Smooth muscle cell (in vitro differentiated cells): ENCODE measurements at regions not wholly inside any gene's neighbourhood (a gene's known extent, or its start where the extent isn't known, plus 50 kb on each side); places are given as distances from the start of the nearest gene placed in this dataset.
"Not testable (repeated sequence)": the region's sequence is repeated elsewhere in the genome, so short reads cannot be mapped to it uniquely, and the experiment has no call there.

Experiments used
- DNase-seq: peaks from one replicate; lab custom pipeline; 2025; ENCODE audit not compliant: unreplicated experiment; lab: John Stamatoyannopoulos, UW
- H2AFZ ChIP-seq: fragments of 200-600 bp; sonication (generic); 2 replicates; pipeline ENCODE4 v1.6.0; 2016; ENCODE audit warnings: antibody characterized with exemption, low read depth, mild to moderate bottlenecking
- H3F3A ChIP-seq: fragments of 200-600 bp; sonication (generic); 2 replicates; pipeline ENCODE4 v1.6.0; 2017; ENCODE audit warnings: antibody characterized with exemption, low read depth
- H3K27ac ChIP-seq: fragments of 200-600 bp; sonication (generic); 2 replicates; pipeline ENCODE4 v1.5.1; 2016; ENCODE audit warnings: low read depth, mild to moderate bottlenecking
- H3K27me3 ChIP-seq: fragments of 200-600 bp; sonication (generic); 2 replicates; pipeline ENCODE4 v1.6.1; 2016; ENCODE audit warnings: low read depth, mild to moderate bottlenecking
- H3K36me3 ChIP-seq: fragments of 200-600 bp; sonication (generic); 2 replicates; pipeline ENCODE4 v1.5.1; 2016; ENCODE audit warnings: low read depth
- H3K4me1 ChIP-seq: fragments of 200-600 bp; sonication (generic); 2 replicates; pipeline ENCODE4 v1.5.1; 2016; ENCODE audit warnings: low read depth
- H3K4me2 ChIP-seq: fragments of 200-600 bp; sonication (generic); 2 replicates; pipeline ENCODE4 v1.6.0; 2016; ENCODE audit warnings: mild to moderate bottlenecking
- H3K4me3 ChIP-seq: fragments of 200-600 bp; sonication (generic); 2 replicates; pipeline ENCODE4 v1.5.1; 2016; ENCODE audit warnings: mild to moderate bottlenecking
- H3K79me2 ChIP-seq: fragments of 200-600 bp; sonication (generic); 2 replicates; pipeline ENCODE4 v1.6.0; 2016; ENCODE audit warnings: low read depth, mild to moderate bottlenecking
- H3K9ac ChIP-seq: fragments of 200-600 bp; sonication (generic); 2 replicates; pipeline ENCODE4 v1.6.0; 2016; ENCODE audit warnings: low read depth
- H3K9me3 ChIP-seq: fragments of 200-600 bp; sonication (generic); replicated peaks from 2 replicates; pipeline ENCODE4 v1.5.1; 2016; ENCODE audit warnings: low read depth
- H4K20me1 ChIP-seq: fragments of 200-600 bp; sonication (generic); 2 replicates; pipeline ENCODE4 v1.6.0; 2016; ENCODE audit warnings: low read depth
- WGBS: methylation state at CpG from one replicate; pipeline ENCODE4 v1.1.7; 2016; ENCODE audit warnings: low lambda C conversion rate; 5-methylcytosine and 5-hydroxymethylcytosine counted together
- TF ChIP-seq, protein P1 (sequence below): fragments of 200-600 bp; sonication (generic); IDR thresholded peaks from 2 replicates; pipeline ENCODE4 v1.5.1; 2017; ENCODE audit warnings: borderline replicate concordance, mild to moderate bottlenecking, antibody characterized with exemption; ENCODE audit not compliant: insufficient read depth, poor library complexity, severe bottlenecking

DNA sequence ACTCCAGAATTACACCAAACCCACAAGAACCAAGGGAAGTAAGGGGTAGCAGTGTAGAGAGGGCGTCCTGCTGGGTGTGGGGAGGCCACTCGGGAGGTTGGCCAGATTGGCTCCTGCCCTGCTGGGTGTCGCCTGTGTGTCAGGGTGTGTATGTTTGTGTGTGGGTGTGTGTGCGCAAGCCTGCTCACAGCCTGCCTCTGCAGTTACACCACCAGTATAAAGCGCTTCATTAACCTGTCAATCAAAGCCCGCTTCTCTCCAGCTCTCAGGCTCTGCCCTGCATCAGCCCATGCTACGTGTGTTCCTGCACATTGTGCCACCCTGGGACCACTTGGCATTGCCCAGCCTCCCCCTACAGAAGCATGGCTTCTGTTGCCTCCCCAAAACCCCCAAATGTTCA is 83.3 kb upstream of the PAX2 start:
- Histone ChIP-seq H3K4me2 (no peak overlapping the region), H3K4me3 (no peak overlapping the region), H4K20me1 (no peaks in the 10 kb centered on the region), H3K9ac (no peak overlapping the region), H3K36me3 (no peaks in the 10 kb centered on the region), H3F3A (no peaks in the 10 kb centered on the region), H3K27ac (no peak overlapping the region), H2AFZ (no peak overlapping the region), H3K4me1 (no peaks in the 10 kb centered on the region), H3K9me3 (no peaks in the 10 kb centered on the region), H3K79me2 (no peaks in the 10 kb centered on the region), H3K27me3 (peaks cover 74% of the 10 kb centered on the region)
- 73% methylated on average over 7 of the region's 7 CpGs for WGBS
- DNase-seq = no peak
- TF ChIP-seq, protein P1, sequence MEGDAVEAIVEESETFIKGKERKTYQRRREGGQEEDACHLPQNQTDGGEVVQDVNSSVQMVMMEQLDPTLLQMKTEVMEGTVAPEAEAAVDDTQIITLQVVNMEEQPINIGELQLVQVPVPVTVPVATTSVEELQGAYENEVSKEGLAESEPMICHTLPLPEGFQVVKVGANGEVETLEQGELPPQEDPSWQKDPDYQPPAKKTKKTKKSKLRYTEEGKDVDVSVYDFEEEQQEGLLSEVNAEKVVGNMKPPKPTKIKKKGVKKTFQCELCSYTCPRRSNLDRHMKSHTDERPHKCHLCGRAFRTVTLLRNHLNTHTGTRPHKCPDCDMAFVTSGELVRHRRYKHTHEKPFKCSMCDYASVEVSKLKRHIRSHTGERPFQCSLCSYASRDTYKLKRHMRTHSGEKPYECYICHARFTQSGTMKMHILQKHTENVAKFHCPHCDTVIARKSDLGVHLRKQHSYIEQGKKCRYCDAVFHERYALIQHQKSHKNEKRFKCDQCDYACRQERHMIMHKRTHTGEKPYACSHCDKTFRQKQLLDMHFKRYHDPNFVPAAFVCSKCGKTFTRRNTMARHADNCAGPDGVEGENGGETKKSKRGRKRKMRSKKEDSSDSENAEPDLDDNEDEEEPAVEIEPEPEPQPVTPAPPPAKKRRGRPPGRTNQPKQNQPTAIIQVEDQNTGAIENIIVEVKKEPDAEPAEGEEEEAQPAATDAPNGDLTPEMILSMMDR = no peak

DNA sequence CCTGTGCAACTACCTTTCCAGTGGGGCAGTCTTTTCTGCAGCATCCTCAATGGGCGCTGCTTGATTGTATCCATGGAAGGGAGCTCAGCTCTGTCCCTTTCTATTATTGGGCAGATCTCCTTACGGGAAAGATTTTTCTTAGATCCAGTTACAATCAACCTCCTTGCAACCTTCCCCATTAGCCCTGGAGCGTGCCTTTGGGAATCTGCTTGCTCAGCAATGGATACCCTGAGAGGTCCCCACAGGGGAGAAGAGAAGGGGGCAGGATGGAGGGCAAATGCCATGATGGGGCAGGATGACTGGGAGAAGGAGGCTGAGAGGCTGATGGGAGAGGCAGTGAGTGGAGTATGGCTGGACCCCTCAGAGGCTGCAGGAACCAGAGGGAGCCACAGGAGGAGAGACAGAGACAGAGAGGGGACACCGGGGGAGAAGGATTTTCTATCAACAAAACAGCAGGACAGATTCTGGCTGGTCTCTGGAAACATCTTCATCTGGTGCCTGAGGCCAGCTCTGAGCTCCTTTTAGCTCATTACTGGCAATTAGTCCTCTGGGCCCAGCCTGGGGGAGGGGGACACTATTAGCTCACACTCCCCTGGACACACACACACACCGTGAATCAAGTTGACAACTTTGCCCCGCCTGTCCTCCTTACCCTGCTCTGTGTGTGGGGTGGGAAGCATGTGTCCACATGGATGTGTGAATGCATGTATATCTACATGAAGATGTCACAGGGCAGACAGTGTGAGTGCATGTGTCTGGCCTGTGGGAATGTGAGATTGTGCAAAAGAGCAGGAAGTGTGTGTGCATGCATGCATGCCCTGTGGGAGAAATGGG is 80.8 kb upstream of the PAX2 start:
- Histone ChIP-seq H3K4me3 (no peak overlapping the region), H3K79me2 (no peaks in the 10 kb centered on the region), H3K9ac (no peak overlapping the region), H3K4me1 (no peaks in the 10 kb centered on the region), H2AFZ (no peak overlapping the region), H3K9me3 (no peaks in the 10 kb centered on the region), H3K27me3 (peaks cover 74% of the 10 kb centered on the region), H4K20me1 (no peaks in the 10 kb centered on the region), H3F3A (no peaks in the 10 kb centered on the region), H3K4me2 (no peak overlapping the region), H3K27ac (no peak overlapping the region), H3K36me3 (no peaks in the 10 kb centered on the region)
- 77% methylated on average over 6 of the region's 6 CpGs for WGBS
- TF ChIP-seq, protein P1 = no peak
- no peak for DNase-seq

DNA sequence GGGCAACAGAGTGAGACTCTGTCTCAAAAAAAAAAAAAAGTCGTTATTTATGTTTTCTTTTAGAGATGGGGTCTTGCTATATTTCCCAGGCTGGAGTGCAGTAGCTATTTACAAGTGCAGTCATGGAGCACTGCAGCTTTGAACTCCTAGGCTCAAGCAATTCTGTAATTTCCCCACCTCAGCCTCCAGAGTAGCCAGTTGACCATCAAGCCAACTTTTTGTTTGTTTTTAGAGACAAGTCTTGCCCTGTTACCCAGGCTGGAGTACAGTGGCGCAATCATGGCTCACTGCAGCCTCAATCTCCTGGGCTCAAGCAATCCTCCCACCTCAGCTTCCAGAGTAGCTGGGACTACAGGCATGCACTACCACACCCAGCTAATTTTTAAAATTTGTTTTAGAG is 78.7 kb upstream of the PAX2 start:
- H3K4me1 ChIP-seq, DNase-seq, H3K4me2 ChIP-seq, H3K27ac ChIP-seq, H3K36me3 ChIP-seq, H3K9me3 ChIP-seq, H3K4me3 ChIP-seq, H3F3A ChIP-seq, H3K79me2 ChIP-seq, H4K20me1 ChIP-seq, H3K9ac ChIP-seq, H2AFZ ChIP-seq: not testable (repeated sequence)
- WGBS = 97% methylated on average over 2 of the region's 2 CpGs
- H3K27me3 ChIP-seq = peaks cover 76% of the 10 kb centered on the region

DNA sequence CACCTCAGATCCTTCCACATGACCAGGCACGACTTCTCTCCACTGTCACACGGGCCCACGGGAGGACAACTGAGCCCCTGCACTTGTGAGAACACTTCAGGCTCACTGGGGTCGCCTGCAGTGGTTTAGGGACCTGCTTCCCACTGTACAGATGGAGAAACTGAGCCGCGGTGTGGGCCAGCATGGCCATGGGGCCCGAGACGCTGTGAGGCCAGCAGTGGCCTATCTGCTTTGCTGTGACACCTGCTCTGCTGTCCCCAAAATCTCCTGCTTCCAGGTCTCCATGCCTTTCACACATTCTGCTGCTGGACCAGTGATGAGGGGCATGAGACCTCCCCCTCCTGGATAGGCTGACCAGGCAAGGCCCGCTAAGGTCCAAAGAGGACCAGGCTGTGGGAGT is 75.8 kb upstream of the PAX2 start:
- H3K27ac ChIP-seq = no peak overlapping the region
- no peaks in the 10 kb centered on the region for H4K20me1 ChIP-seq
- H3K27me3 ChIP-seq = peaks cover 85% of the 10 kb centered on the region

More for the DNA sequence above, 75.8 kb upstream of the PAX2 start:
- H3K4me1 ChIP-seq = no peaks in the 10 kb centered on the region
- TF ChIP-seq, protein P1 = no peak
- no peak overlapping the region for H3K4me2 ChIP-seq
- H3K79me2 ChIP-seq = no peaks in the 10 kb centered on the region
- H2AFZ ChIP-seq = no peak overlapping the region
- no peak for DNase-seq
- no peaks in the 10 kb centered on the region for H3F3A ChIP-seq
- no peak overlapping the region for H3K4me3 ChIP-seq
- no peak overlapping the region for H3K9ac ChIP-seq
- no peaks in the 10 kb centered on the region for H3K9me3 ChIP-seq
- no peaks in the 10 kb centered on the region for H3K36me3 ChIP-seq
- WGBS = 67% methylated on average over 9 of the region's 9 CpGs
